K562 (cell line): ENCODE measurements at regions not wholly inside any gene's neighbourhood (a gene's known extent, or its start where the extent isn't known, plus 50 kb on each side); places are given as distances from the start of the nearest gene placed in this dataset.

ENCODE experiments used
- ATAC-seq: fragments of 200-7000 bp; cut with Tn5 transposase; 3 replicates; pipeline ENCODE4 v1.9.1; 2020; ENCODE audit warnings: moderate library complexity
- BruUV-seq: library from RNA; stranded (reverse); fragments of 400-500 nt; replicated peaks from 2 replicates; lab custom pipeline; 2021; lab: Mats Ljungman, UMichigan
- CTCF ChIA-PET: fragments of 300-600 bp; formaldehyde crosslinking; extraction: SDS; loops from one replicate; lab custom pipeline; 2021; ENCODE audit warnings: low intra/inter-chr PET ratio; lab: Yijun Ruan, JAX
- POLR2A ChIA-PET: fragments of 300-600, 350-650 bp; sonication (Branson Sonifier 250); formaldehyde crosslinking; extraction: SDS; loops from one replicate; lab custom pipeline; 2021; ENCODE audit warnings: antibody characterized with exemption, inconsistent platforms; lab: Yijun Ruan, JAX
- DNase-seq, 4 experiments: peaks; one replicate each; pipeline versions ENCODE4 v3.0.0 to v3.0.0-alpha.2; 2011 to 2018; ENCODE audit warnings: low spot score in 3 of 4, mixed read lengths in 3 of 4; ENCODE audit errors: extremely low read depth in 1 of 4
- FAIRE-seq: peaks from 2 replicates; lab custom pipeline; 2011; peaks lifted over from hg19 to GRCh38; lab: Jason Lieb, UNC
- H2AFZ ChIP-seq: 2 replicates; pipeline ENCODE4 v1.6.0; 2011; ENCODE audit warnings: low read depth, low read length, control low read depth, inconsistent platforms
- H3K27ac ChIP-seq: fragments of 200-600 bp; 3 replicates; pipeline ENCODE4 v1.8.0; 2011; ENCODE audit warnings: low read depth, mild to moderate bottlenecking, control low read depth, inconsistent platforms, low read length, moderate library complexity, mixed read lengths; ENCODE audit errors: extremely low read depth
- H3K27me3 ChIP-seq, 2 experiments: fragments of 300-600 bp in 1 of 2; 2 replicates in 1 of 2; 3 replicates in 1 of 2; pipeline versions ENCODE4 v1.6.0 to v1.8.0; 2011; ENCODE audit warnings: inconsistent platforms in 2 of 2, low read length in 2 of 2, mild to moderate bottlenecking in 1 of 2, mixed read lengths in 1 of 2, moderate library complexity in 1 of 2; ENCODE audit not compliant: control insufficient read depth in 2 of 2, insufficient read depth in 2 of 2
- H3K36me3 ChIP-seq: fragments of 300-600 bp; 3 replicates; pipeline ENCODE4 v1.8.0; 2011; ENCODE audit warnings: mild to moderate bottlenecking, low read length, inconsistent platforms; ENCODE audit not compliant: control insufficient read depth, insufficient read depth
- H3K4me1 ChIP-seq, 2 experiments: fragments of 200-600 bp in 1 of 2; replicated peaks in 1 of 2; 2 replicates in 1 of 2; 3 replicates in 1 of 2; pipeline versions ENCODE4 v1.5.1 to v1.8.0; 2011; ENCODE audit warnings: inconsistent platforms in 2 of 2, low read length in 2 of 2, mild to moderate bottlenecking in 1 of 2, mixed read lengths in 1 of 2, moderate library complexity in 1 of 2; ENCODE audit not compliant: control insufficient read depth in 2 of 2, insufficient read depth in 2 of 2
- H3K4me2 ChIP-seq: 2 replicates; pipeline ENCODE4 v1.6.1; 2011; ENCODE audit warnings: low read length, control low read depth, inconsistent platforms, mixed read lengths; ENCODE audit not compliant: insufficient read depth
- H3K4me3 ChIP-seq: fragments of 200-600 bp; sonication (generic), shearing (Covaris generic); 2 replicates; pipeline ENCODE4 v1.5.1; 2016; ENCODE audit warnings: control low read depth, inconsistent platforms
- H3K79me2 ChIP-seq: fragments of 200-600 bp; 3 replicates; pipeline ENCODE4 v1.8.0; 2011; ENCODE audit warnings: low read length, inconsistent platforms; ENCODE audit not compliant: control insufficient read depth, insufficient read depth
- H3K9ac ChIP-seq, 2 experiments: 2 replicates each; pipeline versions ENCODE4 v1.6.0 to v1.6.1; 2011; ENCODE audit warnings: low read depth in 2 of 2, low read length in 2 of 2, control low read depth in 1 of 2, inconsistent platforms in 1 of 2, mild to moderate bottlenecking in 1 of 2, mixed read lengths in 1 of 2; ENCODE audit not compliant: insufficient read depth in 1 of 2
- H3K9me1 ChIP-seq: one replicate; pipeline ENCODE4 v1.6.0; 2011; ENCODE audit warnings: inconsistent platforms, mild to moderate bottlenecking, low read length, moderate library complexity; ENCODE audit not compliant: control insufficient read depth, insufficient read depth
- H3K9me3 ChIP-seq: replicated peaks from 2 replicates; pipeline ENCODE4 v1.5.1; 2011; ENCODE audit warnings: low read depth, low read length, inconsistent platforms; ENCODE audit not compliant: control insufficient read depth, insufficient read depth
- H4K20me1 ChIP-seq: replicated peaks from 2 replicates; pipeline ENCODE4 v1.6.1; 2011; ENCODE audit warnings: low read length, inconsistent platforms, mixed read lengths; ENCODE audit not compliant: control insufficient read depth, insufficient read depth
- ATF2 ChIP-seq: sonication (generic); formaldehyde crosslinking; IDR thresholded peaks from 2 replicates; pipeline ENCODE4 v1.8.1; 2022; ENCODE audit warnings: missing genetic modification reagents
- CEBPB ChIP-seq: fragments of 450-650 bp; IDR thresholded peaks from 2 replicates; pipeline ENCODE4 v1.6.1; 2016; ENCODE audit warnings: missing genetic modification characterization, missing compliant biosample characterization
- EHMT2 ChIP-seq: fragments of 450-650 bp; IDR thresholded peaks from 2 replicates; pipeline ENCODE4 v1.6.1; 2018; ENCODE audit warnings: antibody characterized with exemption
- FUS ChIP-seq: fragments of 200-400 bp; formaldehyde crosslinking; optimal IDR thresholded peaks from 2 replicates; pipeline ENCODE3; 2017; ENCODE audit warnings: low read depth, low read length
- HNRNPK ChIP-seq: fragments of 200-400 bp; formaldehyde crosslinking; IDR thresholded peaks from one replicate; pipeline ENCODE4 v1.6.1; 2018; ENCODE audit warnings: mild to moderate bottlenecking, low read depth, low read length; ENCODE audit not compliant: poor library complexity, severe bottlenecking
- KLF13 ChIP-seq: fragments of 450-650 bp; IDR thresholded peaks from 2 replicates; pipeline ENCODE4 v1.6.1; 2016; ENCODE audit warnings: missing genetic modification characterization, low read depth, mild to moderate bottlenecking, missing compliant biosample characterization, moderate library complexity, borderline replicate concordance
- PPARD ChIP-seq: fragments of 250-450 bp; sonication (Bioruptor Pico); IDR thresholded peaks from 2 replicates; pipeline ENCODE4 v1.8.0; 2022; ENCODE audit warnings: inconsistent platforms, mild to moderate bottlenecking, moderate library complexity
- SNAPC5 ChIP-seq: fragments of 250-450 bp; sonication (Bioruptor Pico); IDR thresholded peaks from 2 replicates; pipeline ENCODE4 v1.8.0; 2021; ENCODE audit warnings: moderate library complexity, mild to moderate bottlenecking, inconsistent platforms
- TFAP4 ChIP-seq: sonication (generic); formaldehyde crosslinking; IDR thresholded peaks from 2 replicates; pipeline ENCODE4 v1.8.0; 2022; ENCODE audit warnings: missing genetic modification reagents, mild to moderate bottlenecking, moderate library complexity, borderline replicate concordance
- WGBS: fragments of 100-300 bp; shearing (Covaris generic); methylation state at CpG from one replicate; pipeline ENCODE4 v1.1.6; 2016; ENCODE audit warnings: low coverage, mixed read lengths; ENCODE audit not compliant: insufficient coverage; ENCODE audit errors: missing lambda C conversion rate; 5-methylcytosine and 5-hydroxymethylcytosine counted together
- in situ Hi-C: fragments of 300-500 bp; cut with MboI; formaldehyde crosslinking; loops from 4 replicates; pipeline ENCODE4 v1.15.0; 2018; ENCODE audit warnings: inconsistent platforms, mixed read lengths
- intact Hi-C: fragments of 100-400 bp; cut with micrococcal nuclease; formaldehyde crosslinking; loops from 2 replicates; pipeline ENCODE4 v1.14.2; 2022

- DNase-seq = no peak
- intact Hi-C loops (no loop called here), in situ Hi-C loops (no loop called here)
- FAIRE-seq = no peak
- Histone ChIP-seq H3K4me1 (peaks cover 0 to 6% of the 10 kb centered on the region in 2 experiments; a peak in 3 of 5 replicates), H3K27me3 (no peaks in the 10 kb centered on the region), H3K4me3 (no peak overlapping the region), H3K4me2 (no peak overlapping the region), H3K9me3 (0 out of 2 replicates have a peak, but pooled peaks cover 4% of the 10 kb centered on the region), H4K20me1 (no peaks in the 10 kb centered on the region), H3K9me1 (no peaks in the 10 kb centered on the region), H3K79me2 (no peaks in the 10 kb centered on the region), H3K27ac (no peak overlapping the region), H3K9ac (no peak overlapping the region), H2AFZ (0 out of 2 replicates have a peak overlapping the region, but pooled peaks have one; percentile 5), H3K36me3 (peaks cover 6% of the 10 kb centered on the region; the same call in 2 of the 3 replicates)
- ATAC-seq = no peak
- BruUV-seq = no TSS peak
- 83% methylated on average over 3 of the region's 3 CpGs for WGBS
- TF ChIP-seq SNAPC5 (CRISPR knock-in tag) (no peak), PPARD (CRISPR knock-in tag) (no peak)
- ChIA-PET CTCF (no interaction called here), POLR2A (no interaction called here)
Measured at GRCh38 chr12:23415180-23415579, 534.3 kb downstream of the SOX5 start.

- Histone ChIP-seq H3K4me1 (peaks cover 0 to 22% of the 10 kb centered on the region in 2 experiments), H3K36me3 (no peaks in the 10 kb centered on the region), H3K27me3 (no peaks in the 10 kb centered on the region), H3K79me2 (peaks cover 4% of the 10 kb centered on the region; the same call in 1 of the 3 replicates), H3K4me2 (no peak overlapping the region), H4K20me1 (no peaks in the 10 kb centered on the region), H3K27ac (no peak overlapping the region), H2AFZ (no peak overlapping the region), H3K9me1 (no peaks in the 10 kb centered on the region), H3K9ac (no peak overlapping the region), H3K9me3 (0 out of 2 replicates have a peak, but pooled peaks cover 1% of the 10 kb centered on the region), H3K4me3 (no peak overlapping the region)
- DNase-seq (peak in 1 of 4 experiments; percentile 15), FAIRE-seq (no peak), ATAC-seq (no peak)
- no TSS peak for BruUV-seq
- 61% methylated on average over 6 of the region's 6 CpGs for WGBS
- intact Hi-C loops = loop anchor here (5.0 kb wide), 1 partner anchor 86 kb away; no protein-coding TSS in a partner anchor
- TF ChIP-seq HNRNPK = no peak
- no peak for TF ChIP-seq TFAP4 (CRISPR knock-in tag)
- peak; percentile 53 for TF ChIP-seq CEBPB (tag)
- no peak for TF ChIP-seq EHMT2
- no peak for TF ChIP-seq KLF13 (tag)
- TF ChIP-seq FUS = no peak
- no peak for TF ChIP-seq ATF2
- in situ Hi-C loops = no loop called here
- ChIA-PET POLR2A (no interaction called here), CTCF (no interaction called here)
Measured at GRCh38 chr12:23421556-23421955, 527.9 kb downstream of the SOX5 start.
